Naive thymus-derived CD8-positive, alpha-beta T cell (primary cell): ENCODE measurements at regions not wholly inside any gene's neighbourhood (a gene's known extent, or its start where the extent isn't known, plus 50 kb on each side); places are given as distances from the start of the nearest gene placed in this dataset.

Source experiments
- ATAC-seq, 2 donors: fragments of 150-1000 bp; cut with Tn5 transposase in 1 of 2; sonication (Bioruptor Pico), chemical (Tn5 transposase) in 1 of 2; 1 replicate in 1 of 2; 2 replicates in 1 of 2; pipeline ENCODE4 v1.10.0; 2021; ENCODE audit warnings: mild to moderate bottlenecking in 2 of 2, moderate library complexity in 2 of 2
- POLR2A ChIA-PET: fragments of 350-600 bp; sonication (Branson Sonifier 250); formaldehyde crosslinking; loops from one replicate; lab custom pipeline; 2021; ENCODE audit warnings: antibody characterized with exemption; lab: Charles Lee
- DNase-seq, 10 donors: peaks; one replicate each; pipeline versions ENCODE4 v3.0.0 to v3.0.0-alpha.2; 2020 to 2022
- H3K27ac Mint-ChIP-seq, 10 donors: one replicate each; pipeline ENCODE4 v1.8.0; 2020 to 2022; ENCODE audit warnings: mild to moderate bottlenecking in 10 of 10, mixed read lengths in 10 of 10, moderate library complexity in 4 of 10, inconsistent platforms in 1 of 10
- H3K27me3 Mint-ChIP-seq, 5 donors: one replicate each; pipeline ENCODE4 v1.8.0; 2021 to 2022; ENCODE audit warnings: mixed read lengths in 5 of 5
- H3K36me3 Mint-ChIP-seq, 3 donors: one replicate each; pipeline ENCODE4 v1.8.0; 2020 to 2022; ENCODE audit warnings: mixed read lengths in 3 of 3, mild to moderate bottlenecking in 2 of 3, inconsistent platforms in 1 of 3
- H3K4me1 Mint-ChIP-seq, 4 donors: one replicate each; pipeline ENCODE4 v1.8.0; 2021 to 2022; ENCODE audit warnings: mixed read lengths in 4 of 4
- H3K4me3 Mint-ChIP-seq, 10 donors: one replicate each; pipeline ENCODE4 v1.8.0; 2020 to 2022; ENCODE audit warnings: mild to moderate bottlenecking in 10 of 10, mixed read lengths in 10 of 10, moderate library complexity in 6 of 10, inconsistent platforms in 1 of 10
- H3K9me3 Mint-ChIP-seq, 9 donors: one replicate each; pipeline ENCODE4 v1.8.0; 2020 to 2022; ENCODE audit warnings: mixed read lengths in 9 of 9, mild to moderate bottlenecking in 3 of 9, inconsistent platforms in 1 of 9, moderate library complexity in 1 of 9

- no peak for DNase-seq
- H3K36me3 Mint-ChIP-seq = no peaks in the 10 kb centered on the region
- peaks cover 0 to 2% (median 0%) of the 10 kb centered on the region in 9 donors for H3K9me3 Mint-ChIP-seq
- no peaks in the 10 kb centered on the region for H3K4me1 Mint-ChIP-seq
- POLR2A ChIA-PET = no interaction called here
- H3K27me3 Mint-ChIP-seq = peaks cover 0 to 22% (median 8%) of the 10 kb centered on the region in 5 donors
- ATAC-seq = no peak
- H3K4me3 Mint-ChIP-seq = no peak overlapping the region
- no peak overlapping the region for H3K27ac Mint-ChIP-seq
Measured at GRCh38 chr11:19482319-19483100, 230.1 kb upstream of the NAV2 start.

- no peaks in the 10 kb centered on the region for H3K9me3 Mint-ChIP-seq
- DNase-seq = no peak
- POLR2A ChIA-PET = no interaction called here
- H3K27ac Mint-ChIP-seq = no peak overlapping the region
- H3K36me3 Mint-ChIP-seq = no peaks in the 10 kb centered on the region
- H3K27me3 Mint-ChIP-seq = peaks cover 0 to 28% (median 8%) of the 10 kb centered on the region in 5 donors
- H3K4me3 Mint-ChIP-seq = no peak overlapping the region
- H3K4me1 Mint-ChIP-seq = no peaks in the 10 kb centered on the region
- no peak for ATAC-seq
Measured at GRCh38 chr11:19480540-19480939, 232.1 kb upstream of the NAV2 start.

GRCh38 chr11:19478891-19479290 lies 233.7 kb upstream of the NAV2 start:
- POLR2A ChIA-PET = no interaction called here
- Mint-ChIP-seq H3K4me3 (no peak overlapping the region), H3K27me3 (peaks cover 0 to 21% (median 7%) of the 10 kb centered on the region in 5 donors), H3K27ac (no peak overlapping the region), H3K36me3 (no peaks in the 10 kb centered on the region), H3K4me1 (no peaks in the 10 kb centered on the region), H3K9me3 (no peaks in the 10 kb centered on the region)
- ATAC-seq (no peak), DNase-seq (no peak)

- H3K4me1 Mint-ChIP-seq = no peaks in the 10 kb centered on the region
- no peaks in the 10 kb centered on the region for H3K36me3 Mint-ChIP-seq
- H3K27ac Mint-ChIP-seq = no peak overlapping the region
- ATAC-seq (no peak), DNase-seq (no peak)
- H3K27me3 Mint-ChIP-seq = peaks cover 1 to 27% (median 9%) of the 10 kb centered on the region in 5 donors
- POLR2A ChIA-PET = no interaction called here
- no peaks in the 10 kb centered on the region for H3K9me3 Mint-ChIP-seq
- H3K4me3 Mint-ChIP-seq = no peak overlapping the region
Measured at GRCh38 chr11:19474954-19475721, 234.4 kb upstream of the E2F8 start.

- H3K36me3 Mint-ChIP-seq = no peaks in the 10 kb centered on the region
- H3K9me3 Mint-ChIP-seq = no peaks in the 10 kb centered on the region
- ATAC-seq (no peak), DNase-seq (no peak)
- no peaks in the 10 kb centered on the region for H3K4me1 Mint-ChIP-seq
- no peak overlapping the region for H3K4me3 Mint-ChIP-seq
- no peak overlapping the region for H3K27ac Mint-ChIP-seq
- peaks cover 4 to 33% (median 9%) of the 10 kb centered on the region in 5 donors for H3K27me3 Mint-ChIP-seq
- POLR2A ChIA-PET = no interaction called here
Measured at GRCh38 chr11:19474211-19474610, 233.5 kb upstream of the E2F8 start.

- peaks cover 4 to 25% (median 5%) of the 10 kb centered on the region in 5 donors for H3K27me3 Mint-ChIP-seq
- ATAC-seq = no peak
- no peaks in the 10 kb centered on the region for H3K9me3 Mint-ChIP-seq
- no peaks in the 10 kb centered on the region for H3K36me3 Mint-ChIP-seq
- no peak overlapping the region for H3K27ac Mint-ChIP-seq
- H3K4me1 Mint-ChIP-seq = no peaks in the 10 kb centered on the region
- POLR2A ChIA-PET = no interaction called here
- no peak for DNase-seq
- H3K4me3 Mint-ChIP-seq = no peak overlapping the region
Measured at GRCh38 chr11:19472679-19473078, 231.9 kb upstream of the E2F8 start.

- ATAC-seq = no peak
- DNase-seq = no peak
- H3K9me3 Mint-ChIP-seq = no peaks in the 10 kb centered on the region
- H3K4me1 Mint-ChIP-seq = no peaks in the 10 kb centered on the region
- no peaks in the 10 kb centered on the region for H3K36me3 Mint-ChIP-seq
- no peak overlapping the region for H3K4me3 Mint-ChIP-seq
- POLR2A ChIA-PET = no interaction called here
- no peak overlapping the region for H3K27ac Mint-ChIP-seq
- peaks cover 2 to 32% (median 7%) of the 10 kb centered on the region in 5 donors for H3K27me3 Mint-ChIP-seq
Measured at GRCh38 chr11:19467904-19468303, 227.2 kb upstream of the E2F8 start.

GRCh38 chr11:19466314-19466713 lies 225.6 kb upstream of the E2F8 start:
- H3K27ac Mint-ChIP-seq = no peak overlapping the region
- no peak for ATAC-seq
- no peak for DNase-seq
- H3K9me3 Mint-ChIP-seq = no peaks in the 10 kb centered on the region
- no peaks in the 10 kb centered on the region for H3K4me1 Mint-ChIP-seq
- POLR2A ChIA-PET = no interaction called here
- H3K36me3 Mint-ChIP-seq = no peaks in the 10 kb centered on the region
- H3K27me3 Mint-ChIP-seq = peaks cover 2 to 26% (median 7%) of the 10 kb centered on the region in 5 donors
- no peak overlapping the region for H3K4me3 Mint-ChIP-seq

- ATAC-seq = no peak
- Mint-ChIP-seq H3K36me3 (no peaks in the 10 kb centered on the region), H3K27me3 (peaks cover 0 to 22% (median 4%) of the 10 kb centered on the region in 5 donors), H3K9me3 (no peaks in the 10 kb centered on the region), H3K4me1 (no peaks in the 10 kb centered on the region), H3K4me3 (no peak overlapping the region), H3K27ac (no peak overlapping the region)
- POLR2A ChIA-PET = no interaction called here
- no peak for DNase-seq
Measured at GRCh38 chr11:19463976-19464375, 223.2 kb upstream of the E2F8 start.

- Mint-ChIP-seq H3K36me3 (no peaks in the 10 kb centered on the region), H3K4me1 (no peaks in the 10 kb centered on the region), H3K27me3 (peaks cover 0 to 40% (median 13%) of the 10 kb centered on the region in 5 donors), H3K9me3 (no peaks in the 10 kb centered on the region), H3K4me3 (no peak overlapping the region), H3K27ac (no peak overlapping the region)
- POLR2A ChIA-PET = no interaction called here
- DNase-seq (no peak), ATAC-seq (no peak)
Measured at GRCh38 chr11:19460718-19461405, 220.1 kb upstream of the E2F8 start.

- no peaks in the 10 kb centered on the region for H3K4me1 Mint-ChIP-seq
- no peaks in the 10 kb centered on the region for H3K9me3 Mint-ChIP-seq
- H3K4me3 Mint-ChIP-seq = no peak overlapping the region
- no peaks in the 10 kb centered on the region for H3K36me3 Mint-ChIP-seq
- H3K27ac Mint-ChIP-seq = no peak overlapping the region
- DNase-seq (no peak), ATAC-seq (no peak)
- peaks cover 0 to 40% (median 13%) of the 10 kb centered on the region in 5 donors for H3K27me3 Mint-ChIP-seq
- POLR2A ChIA-PET = no interaction called here
Measured at GRCh38 chr11:19459240-19459639, 218.5 kb upstream of the E2F8 start.

- no peaks in the 10 kb centered on the region for H3K4me1 Mint-ChIP-seq
- POLR2A ChIA-PET = no interaction called here
- ATAC-seq = no peak
Measured at GRCh38 chr11:19458721-19459120, 218.0 kb upstream of the E2F8 start.

GRCh38 chr11:19458231-19458630 lies 217.5 kb upstream of the E2F8 start:
- H3K9me3 Mint-ChIP-seq = no peaks in the 10 kb centered on the region

More at GRCh38 chr11:19458721-19459120, 218.0 kb upstream of the E2F8 start:
- Mint-ChIP-seq H3K4me3 (no peak overlapping the region), H3K27me3 (peaks cover 0 to 38% (median 13%) of the 10 kb centered on the region in 5 donors), H3K27ac (no peak overlapping the region), H3K9me3 (no peaks in the 10 kb centered on the region), H3K36me3 (no peaks in the 10 kb centered on the region)
- no peak for DNase-seq

More at GRCh38 chr11:19458231-19458630, 217.5 kb upstream of the E2F8 start:
- ATAC-seq (no peak), DNase-seq (no peak)
- Mint-ChIP-seq H3K4me1 (no peaks in the 10 kb centered on the region), H3K27me3 (peaks cover 0 to 33% (median 12%) of the 10 kb centered on the region in 5 donors), H3K27ac (no peak overlapping the region), H3K4me3 (no peak overlapping the region), H3K36me3 (no peaks in the 10 kb centered on the region)
- POLR2A ChIA-PET = no interaction called here
